Activated CD4-positive, alpha-beta T cell treated with anti-CD3 and anti-CD28 coated beads for 4 hours (primary cell): ENCODE measurements at regions not wholly inside any gene's neighbourhood (a gene's known extent, or its start where the extent isn't known, plus 50 kb on each side); places are given as distances from the start of the nearest gene placed in this dataset.

Experiments used
- DNase-seq, 2 donors: peaks; one replicate each; pipeline ENCODE4 v3.0.0-alpha.2; 2020

GRCh38 chr2:6482256-6482655 is 383.5 kb downstream of the CMPK2 start:
- no peak for DNase-seq

- DNase-seq = no peak
These were observed 377.9 kb downstream of the CMPK2 start for GRCh38 chr2:6487765-6488164.

- DNase-seq = no peak
These were observed 373.1 kb downstream of the CMPK2 start for GRCh38 chr2:6492573-6492972.

- DNase-seq = no peak
These were observed 372.4 kb downstream of the CMPK2 start for GRCh38 chr2:6493266-6493665.

GRCh38 chr2:6493669-6494068 is 372.0 kb downstream of the CMPK2 start:
- DNase-seq = no peak

- no peak for DNase-seq
These were observed 370.2 kb downstream of the CMPK2 start for GRCh38 chr2:6495466-6495865.

GRCh38 chr2:6496376-6496775 is 369.3 kb downstream of the CMPK2 start:
- no peak for DNase-seq

- DNase-seq = no peak
These were observed 368.7 kb downstream of the CMPK2 start for GRCh38 chr2:6497048-6497447.

GRCh38 chr2:6498841-6499240 is 366.9 kb downstream of the CMPK2 start:
- no peak for DNase-seq

- no peak for DNase-seq
These were observed 366.0 kb downstream of the CMPK2 start for GRCh38 chr2:6499691-6500090.

GRCh38 chr2:6506361-6506794 is 359.3 kb downstream of the CMPK2 start:
- DNase-seq = no peak

GRCh38 chr2:6506859-6507258 is 358.8 kb downstream of the CMPK2 start:
- no peak for DNase-seq

- no peak for DNase-seq
These were observed 355.2 kb downstream of the CMPK2 start for GRCh38 chr2:6510532-6510931.

- no peak for DNase-seq
These were observed 353.1 kb downstream of the CMPK2 start for GRCh38 chr2:6512589-6512988.

- DNase-seq = no peak
These were observed 349.0 kb downstream of the CMPK2 start for GRCh38 chr2:6516674-6517073.

GRCh38 chr2:6518361-6518760 is 347.3 kb downstream of the CMPK2 start:
- DNase-seq = no peak

GRCh38 chr2:6523476-6523875 is 342.2 kb downstream of the CMPK2 start:
- DNase-seq = no peak

GRCh38 chr2:6524691-6525474 is 340.8 kb downstream of the CMPK2 start:
- DNase-seq = no peak

GRCh38 chr2:6525475-6525964 is 340.2 kb downstream of the CMPK2 start:
- no peak for DNase-seq

- DNase-seq = no peak
These were observed 339.4 kb downstream of the CMPK2 start for GRCh38 chr2:6526093-6526824.

- no peak for DNase-seq
These were observed 334.4 kb downstream of the CMPK2 start for GRCh38 chr2:6531304-6531703.

GRCh38 chr2:6535572-6535971 is 330.1 kb downstream of the CMPK2 start:
- DNase-seq = no peak

- no peak for DNase-seq
These were observed 327.1 kb downstream of the CMPK2 start for GRCh38 chr2:6538607-6539006.

- DNase-seq = no peak
These were observed 320.4 kb downstream of the CMPK2 start for GRCh38 chr2:6545336-6545735.
